K562 (cell line): ENCODE measurements at regions not wholly inside any gene's neighbourhood (a gene's known extent, or its start where the extent isn't known, plus 50 kb on each side); places are given as distances from the start of the nearest gene placed in this dataset.

Experiments
- ARID3B ChIP-seq: fragments of 250-450 bp; sonication (Bioruptor Pico); IDR thresholded peaks from 2 replicates; pipeline ENCODE4 v1.4.0; 2020; ENCODE audit warnings: borderline replicate concordance
- CBFB ChIP-seq: sonication (generic); formaldehyde crosslinking; IDR thresholded peaks from 2 replicates; pipeline ENCODE4 v1.4.0; 2020; ENCODE audit warnings: mild to moderate bottlenecking, missing genetic modification reagents
- FOSL1 ChIP-seq: fragments of 200-800 bp; sonication (Bioruptor generic); conservative IDR thresholded peaks from 2 replicates; pipeline ENCODE4 v1.6.1; 2016; ENCODE audit warnings: missing genetic modification characterization, missing compliant biosample characterization
- MLX ChIP-seq, 2 experiments: fragments of 450-650 bp in 1 of 2; sonication (generic) in 1 of 2; formaldehyde crosslinking; conservative IDR thresholded peaks; 2 replicates each; pipeline versions ENCODE4 v1.4.0 to v1.8.1; 2020 to 2022; ENCODE audit warnings: mild to moderate bottlenecking in 1 of 2, missing genetic modification reagents in 1 of 2
- MYBL2 ChIP-seq, 2 experiments: fragments of 450-650 bp in 1 of 2; sonication (generic) in 1 of 2; formaldehyde crosslinking in 1 of 2; IDR thresholded peaks; 2 replicates each; pipeline versions ENCODE4 v1.6.1 to v1.8.1; 2017 to 2022; ENCODE audit warnings: borderline replicate concordance in 1 of 2, inconsistent platforms in 1 of 2, low read depth in 1 of 2, mild to moderate bottlenecking in 1 of 2, missing genetic modification reagents in 1 of 2, moderate library complexity in 1 of 2
- NFXL1 ChIP-seq: fragments of 450-650 bp; formaldehyde crosslinking; IDR thresholded peaks from 2 replicates; pipeline ENCODE4 v1.4.0; 2021; ENCODE audit warnings: mild to moderate bottlenecking
- SMARCB1 ChIP-seq: IDR thresholded peaks from 2 replicates; pipeline ENCODE4 v1.6.1; 2011; ENCODE audit warnings: improper control_type of control experiment, low read depth; ENCODE audit not compliant: insufficient read length
- YY1 ChIP-seq, 3 experiments: IDR thresholded peaks; 2 replicates each; pipeline ENCODE4 v1.6.1; 2011; ENCODE audit warnings: low read length in 2 of 3, mild to moderate bottlenecking in 2 of 3, moderate library complexity in 2 of 3, borderline replicate concordance in 1 of 3, control low read depth in 1 of 3, low read depth in 1 of 3; ENCODE audit not compliant: insufficient read depth in 3 of 3, insufficient replicate concordance in 2 of 3, control insufficient read depth in 1 of 3, insufficient read length in 1 of 3; ENCODE audit errors: extremely low read depth in 1 of 3
- ZNF274 ChIP-seq: IDR thresholded peaks from 2 replicates; pipeline ENCODE4 v1.6.1; 2011; ENCODE audit warnings: low read depth, mild to moderate bottlenecking, low read length, moderate library complexity, borderline replicate concordance

- no peak for TF ChIP-seq NFXL1 (CRISPR knock-in tag)
- no peak for TF ChIP-seq SMARCB1
- no peak for TF ChIP-seq ARID3B (CRISPR knock-in tag)
- no peak for TF ChIP-seq MYBL2 (IDR thresholded peaks at IDR 0.05; ENCODE audit: low read depth)
- TF ChIP-seq MYBL2 (CRISPR knock-in tag; IDR thresholded peaks at IDR 0.05; ENCODE audit: borderline replicate concordance): no peak
- TF ChIP-seq ZNF274: no peak
- no peak for TF ChIP-seq MLX (CRISPR knock-in tag; conservative IDR thresholded peaks at IDR 0.05)
- TF ChIP-seq YY1 (IDR thresholded peaks at IDR 0.05; ENCODE audit: borderline replicate concordance in 1 of 3, control insufficient read depth in 1 of 3, extremely low read depth in 1 of 3, insufficient read depth in 3 of 3, insufficient read length in 1 of 3, insufficient replicate concordance in 2 of 3, low read depth in 1 of 3, low read length in 2 of 3): no peak
- no peak for TF ChIP-seq FOSL1 (tag)
- no peak for TF ChIP-seq CBFB (CRISPR knock-in tag)
Measured at GRCh38 chr12:42744539-42745182, 155.1 kb upstream of the PRICKLE1 start.
